ENCODE measurements at regions not wholly inside any gene's neighbourhood (a gene's known extent, or its start where the extent isn't known, plus 50 kb on each side); places are given as distances from the start of the nearest gene placed in this dataset.

GRCh38 chr11:123378096-123378495 is 52.0 kb upstream of the GRAMD1B start:
- H3K27ac ChIP-seq (ENCODE audit: insufficient read depth in 1 of 2, low read depth in 1 of 2, low read length in 2 of 2, poor library complexity in 1 of 2, severe bottlenecking in 2 of 2) = no peak overlapping the region
- WGBS (ENCODE audit: insufficient coverage) = 100% methylated on average over 2 of the region's 3 CpGs
- ChIA-PET POLR2A (no interaction called here), CTCF (no interaction called here)
- no peaks in the 10 kb centered on the region for H3K36me3 ChIP-seq (ENCODE audit: control insufficient read depth in 4 of 4, insufficient read depth in 4 of 4, low read length in 3 of 4)
- H3K4me3 ChIP-seq (ENCODE audit: control insufficient read depth in 1 of 7, extremely low read depth in 1 of 7, insufficient read depth in 4 of 7, low read depth in 2 of 7, low read length in 6 of 7) = no peak overlapping the region
- no peaks in the 10 kb centered on the region for H3K9me3 ChIP-seq (ENCODE audit: control extremely low read depth in 1 of 5, control insufficient read depth in 4 of 5, insufficient read depth in 2 of 5, low read depth in 1 of 5, low read length in 4 of 5)
- DNase-seq = no peak
- H3K27me3 ChIP-seq (replicated peaks in 2 of 5; ENCODE audit: control insufficient read depth in 4 of 5, insufficient read depth in 5 of 5, low read length in 4 of 5) = peaks cover 0 to 5% (median 0%) of the 10 kb centered on the region in 5 experiments
- H3K4me1 ChIP-seq (ENCODE audit: control extremely low read depth in 1 of 4, control insufficient read depth in 4 of 4, insufficient read depth in 4 of 4, low read length in 3 of 4) = no peaks in the 10 kb centered on the region

DNA sequence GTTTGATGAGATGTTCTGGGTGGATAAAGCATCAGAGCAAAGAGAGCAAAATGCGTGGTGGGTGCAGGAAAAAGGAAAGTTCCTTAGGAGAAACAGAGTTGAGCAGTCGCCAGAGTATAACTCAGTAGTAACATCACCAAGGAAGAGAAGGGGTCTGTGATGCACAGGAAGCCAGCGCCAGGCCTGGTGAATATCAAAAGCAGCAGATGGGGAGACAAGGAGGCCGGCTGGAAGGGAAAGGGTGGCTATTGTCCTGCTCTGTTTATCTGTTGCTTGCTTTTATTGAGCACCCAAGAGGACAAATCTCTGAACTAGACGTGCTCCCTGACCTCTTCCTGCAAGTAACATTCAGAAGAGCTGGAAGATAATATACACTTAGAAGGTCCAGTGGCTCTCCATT is 52.7 kb upstream of the GRAMD1B start:
- peaks cover 0 to 5% (median 0%) of the 10 kb centered on the region in 5 experiments for H3K27me3 ChIP-seq (replicated peaks in 2 of 5; ENCODE audit: control insufficient read depth in 4 of 5, insufficient read depth in 5 of 5, low read length in 4 of 5)
- ChIA-PET POLR2A (no interaction called here), CTCF (no interaction called here)
- H3K4me1 ChIP-seq (ENCODE audit: control extremely low read depth in 1 of 4, control insufficient read depth in 4 of 4, insufficient read depth in 4 of 4, low read length in 3 of 4) = no peaks in the 10 kb centered on the region
- H3K27ac ChIP-seq (ENCODE audit: insufficient read depth in 1 of 2, low read depth in 1 of 2, low read length in 2 of 2, poor library complexity in 1 of 2, severe bottlenecking in 2 of 2) = no peak overlapping the region
- no peak overlapping the region for H3K4me3 ChIP-seq (ENCODE audit: control insufficient read depth in 1 of 7, extremely low read depth in 1 of 7, insufficient read depth in 4 of 7, low read depth in 2 of 7, low read length in 6 of 7)
- no peaks in the 10 kb centered on the region for H3K36me3 ChIP-seq (ENCODE audit: control insufficient read depth in 4 of 4, insufficient read depth in 4 of 4, low read length in 3 of 4)
- H3K9me3 ChIP-seq (ENCODE audit: control extremely low read depth in 1 of 5, control insufficient read depth in 4 of 5, insufficient read depth in 2 of 5, low read depth in 1 of 5, low read length in 4 of 5) = no peaks in the 10 kb centered on the region
- 100% methylated on average over 3 of the region's 5 CpGs for WGBS (ENCODE audit: insufficient coverage)
- DNase-seq = no peak

- no peaks in the 10 kb centered on the region for H3K9me3 ChIP-seq (ENCODE audit: control extremely low read depth in 1 of 5, control insufficient read depth in 4 of 5, insufficient read depth in 2 of 5, low read depth in 1 of 5, low read length in 4 of 5)
- POLR2A ChIA-PET = no interaction called here
- peaks cover 0 to 5% (median 0%) of the 10 kb centered on the region in 5 experiments for H3K27me3 ChIP-seq (replicated peaks in 2 of 5; ENCODE audit: control insufficient read depth in 4 of 5, insufficient read depth in 5 of 5, low read length in 4 of 5)
- no peak overlapping the region for H3K4me3 ChIP-seq (ENCODE audit: control insufficient read depth in 1 of 7, extremely low read depth in 1 of 7, insufficient read depth in 4 of 7, low read depth in 2 of 7, low read length in 6 of 7)
- 100% methylated on average over 3 of the region's 3 CpGs for WGBS (ENCODE audit: insufficient coverage)
- no peaks in the 10 kb centered on the region for H3K4me1 ChIP-seq (ENCODE audit: control extremely low read depth in 1 of 4, control insufficient read depth in 4 of 4, insufficient read depth in 4 of 4, low read length in 3 of 4)
- CTCF ChIA-PET = no interaction called here
- H3K36me3 ChIP-seq (ENCODE audit: control insufficient read depth in 4 of 4, insufficient read depth in 4 of 4, low read length in 3 of 4) = no peaks in the 10 kb centered on the region
- DNase-seq = no peak
- no peak overlapping the region for H3K27ac ChIP-seq (ENCODE audit: insufficient read depth in 1 of 2, low read depth in 1 of 2, low read length in 2 of 2, poor library complexity in 1 of 2, severe bottlenecking in 2 of 2)
Observed at GRCh38 chr11:123375832-123376231, 54.2 kb upstream of the GRAMD1B start.

GRCh38 chr11:123374622-123374968 is 55.5 kb upstream of the GRAMD1B start:
- WGBS (ENCODE audit: insufficient coverage) = 97% methylated on average over 4 of the region's 5 CpGs
- no peaks in the 10 kb centered on the region for H3K36me3 ChIP-seq (ENCODE audit: control insufficient read depth in 4 of 4, insufficient read depth in 4 of 4, low read length in 3 of 4)
- DNase-seq = no peak
- no peak overlapping the region for H3K27ac ChIP-seq (ENCODE audit: insufficient read depth in 1 of 2, low read depth in 1 of 2, low read length in 2 of 2, poor library complexity in 1 of 2, severe bottlenecking in 2 of 2)
- peaks cover 0 to 3% (median 0%) of the 10 kb centered on the region in 5 experiments for H3K27me3 ChIP-seq (replicated peaks in 2 of 5; ENCODE audit: control insufficient read depth in 4 of 5, insufficient read depth in 5 of 5, low read length in 4 of 5)
- H3K4me3 ChIP-seq (ENCODE audit: control insufficient read depth in 1 of 7, extremely low read depth in 1 of 7, insufficient read depth in 4 of 7, low read depth in 2 of 7, low read length in 6 of 7) = no peak overlapping the region
- ChIA-PET CTCF (no interaction called here), POLR2A (no interaction called here)
- no peaks in the 10 kb centered on the region for H3K9me3 ChIP-seq (ENCODE audit: control extremely low read depth in 1 of 5, control insufficient read depth in 4 of 5, insufficient read depth in 2 of 5, low read depth in 1 of 5, low read length in 4 of 5)
- no peaks in the 10 kb centered on the region for H3K4me1 ChIP-seq (ENCODE audit: control extremely low read depth in 1 of 4, control insufficient read depth in 4 of 4, insufficient read depth in 4 of 4, low read length in 3 of 4)

DNA sequence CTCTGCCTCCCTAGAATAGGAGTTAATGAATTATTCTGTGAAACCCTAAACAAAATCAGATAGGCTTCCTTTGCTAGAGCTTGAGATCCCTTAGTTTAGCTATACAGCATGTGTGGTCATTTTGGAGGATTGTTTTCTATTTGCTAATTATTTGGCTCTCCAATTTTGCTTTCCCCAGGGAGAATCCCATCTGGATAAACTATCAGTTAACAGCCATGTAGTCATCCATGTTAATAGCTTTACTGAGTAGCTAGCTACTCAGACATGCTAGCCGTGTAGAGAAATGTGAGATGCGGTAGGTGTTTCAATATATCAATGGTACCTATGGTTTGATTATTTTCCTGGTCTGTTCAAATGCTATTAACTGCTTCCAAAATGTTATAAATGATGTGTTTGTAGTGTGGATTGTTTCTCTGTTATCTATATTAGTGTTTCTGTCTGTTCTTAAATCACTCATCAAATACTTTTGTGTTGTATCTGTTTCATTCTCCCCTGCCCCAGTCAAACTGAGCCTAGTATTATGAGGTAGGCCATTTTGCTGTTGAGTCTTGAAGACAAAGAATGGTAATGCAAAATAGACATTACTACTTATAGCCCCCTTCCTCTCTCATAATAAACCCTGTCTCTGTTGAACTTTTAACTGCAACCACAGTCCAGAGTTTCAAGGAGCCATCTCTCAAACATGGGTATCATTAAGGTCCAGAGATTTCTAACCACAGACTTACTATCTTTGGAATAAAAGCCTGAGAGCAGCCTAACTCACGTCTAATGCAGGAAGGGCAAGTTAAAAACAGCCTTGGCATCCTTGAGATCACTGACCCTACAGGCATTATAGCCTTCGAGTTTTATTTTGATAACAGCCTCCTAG is 56.1 kb upstream of the GRAMD1B start:
- H3K27ac ChIP-seq (ENCODE audit: insufficient read depth in 1 of 2, low read depth in 1 of 2, low read length in 2 of 2, poor library complexity in 1 of 2, severe bottlenecking in 2 of 2) = no peak overlapping the region
- H3K36me3 ChIP-seq (ENCODE audit: control insufficient read depth in 4 of 4, insufficient read depth in 4 of 4, low read length in 3 of 4) = no peaks in the 10 kb centered on the region
- H3K4me1 ChIP-seq (ENCODE audit: control extremely low read depth in 1 of 4, control insufficient read depth in 4 of 4, insufficient read depth in 4 of 4, low read length in 3 of 4) = no peaks in the 10 kb centered on the region
- CTCF ChIA-PET = no interaction called here
- POLR2A ChIA-PET = no interaction called here
- peaks cover 0 to 3% (median 0%) of the 10 kb centered on the region in 5 experiments for H3K27me3 ChIP-seq (replicated peaks in 2 of 5; ENCODE audit: control insufficient read depth in 4 of 5, insufficient read depth in 5 of 5, low read length in 4 of 5)
- 88% methylated on average over 2 of the region's 4 CpGs for WGBS (ENCODE audit: insufficient coverage)
- H3K4me3 ChIP-seq (ENCODE audit: control insufficient read depth in 1 of 7, extremely low read depth in 1 of 7, insufficient read depth in 4 of 7, low read depth in 2 of 7, low read length in 6 of 7) = no peak overlapping the region
- no peak for DNase-seq
- no peaks in the 10 kb centered on the region for H3K9me3 ChIP-seq (ENCODE audit: control extremely low read depth in 1 of 5, control insufficient read depth in 4 of 5, insufficient read depth in 2 of 5, low read depth in 1 of 5, low read length in 4 of 5)

DNA sequence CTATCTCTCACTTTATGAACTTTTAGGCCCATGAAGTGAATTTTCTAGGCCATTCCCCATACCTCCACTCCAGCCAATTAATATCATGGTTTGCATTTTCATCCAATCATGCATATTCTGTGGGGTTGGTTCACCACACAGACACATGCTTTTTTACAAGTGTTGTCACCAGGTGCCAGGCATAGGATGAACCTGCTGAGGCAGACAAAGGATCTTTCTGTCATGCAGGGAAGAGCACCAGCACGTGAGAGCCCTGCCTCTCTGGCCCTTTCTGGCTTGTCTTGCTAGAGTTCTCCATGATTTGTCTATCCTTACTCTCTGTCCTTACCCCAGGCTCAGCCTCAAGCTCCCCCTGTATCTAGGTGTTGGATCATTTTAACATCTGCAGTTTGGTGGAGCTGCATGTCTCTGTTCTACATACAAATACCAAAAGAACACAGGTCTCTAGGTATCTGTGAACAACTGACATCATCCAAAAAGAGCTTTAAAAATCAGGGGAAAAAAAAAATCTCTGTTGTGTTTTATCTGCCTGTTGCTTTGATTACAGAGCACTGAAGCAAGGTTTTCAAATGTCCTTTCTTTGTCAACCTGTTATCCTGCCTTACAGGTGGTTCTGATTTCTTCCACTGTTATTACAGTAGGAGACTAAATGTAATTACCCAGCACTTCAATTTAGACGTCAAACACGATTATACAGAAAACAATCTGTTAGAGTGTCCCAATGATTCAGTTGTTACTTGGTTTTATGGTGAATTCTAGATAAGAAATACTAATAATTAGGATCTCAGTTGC is 58.4 kb upstream of the GRAMD1B start:
- CTCF ChIA-PET = no interaction called here
- no peaks in the 10 kb centered on the region for H3K9me3 ChIP-seq (ENCODE audit: control extremely low read depth in 1 of 5, control insufficient read depth in 4 of 5, insufficient read depth in 2 of 5, low read depth in 1 of 5, low read length in 4 of 5)
- WGBS (ENCODE audit: insufficient coverage) = 80% methylated on average over 1 of the region's 3 CpGs
- no peaks in the 10 kb centered on the region for H3K36me3 ChIP-seq (ENCODE audit: control insufficient read depth in 4 of 4, insufficient read depth in 4 of 4, low read length in 3 of 4)
- H3K27me3 ChIP-seq (replicated peaks in 2 of 5; ENCODE audit: control insufficient read depth in 4 of 5, insufficient read depth in 5 of 5, low read length in 4 of 5) = no peaks in the 10 kb centered on the region
- H3K27ac ChIP-seq (ENCODE audit: insufficient read depth in 1 of 2, low read depth in 1 of 2, low read length in 2 of 2, poor library complexity in 1 of 2, severe bottlenecking in 2 of 2) = no peak overlapping the region
- H3K4me1 ChIP-seq (ENCODE audit: control extremely low read depth in 1 of 4, control insufficient read depth in 4 of 4, insufficient read depth in 4 of 4, low read length in 3 of 4) = no peaks in the 10 kb centered on the region
- H3K4me3 ChIP-seq (ENCODE audit: control insufficient read depth in 1 of 7, extremely low read depth in 1 of 7, insufficient read depth in 4 of 7, low read depth in 2 of 7, low read length in 6 of 7) = no peak overlapping the region
- no peak for DNase-seq
- POLR2A ChIA-PET = interaction anchor here (0.6 to 0.7 kb wide), 2 partner anchors 94 to 928 kb away, joined by 3 read pairs; no protein-coding TSS in a partner anchor

DNA sequence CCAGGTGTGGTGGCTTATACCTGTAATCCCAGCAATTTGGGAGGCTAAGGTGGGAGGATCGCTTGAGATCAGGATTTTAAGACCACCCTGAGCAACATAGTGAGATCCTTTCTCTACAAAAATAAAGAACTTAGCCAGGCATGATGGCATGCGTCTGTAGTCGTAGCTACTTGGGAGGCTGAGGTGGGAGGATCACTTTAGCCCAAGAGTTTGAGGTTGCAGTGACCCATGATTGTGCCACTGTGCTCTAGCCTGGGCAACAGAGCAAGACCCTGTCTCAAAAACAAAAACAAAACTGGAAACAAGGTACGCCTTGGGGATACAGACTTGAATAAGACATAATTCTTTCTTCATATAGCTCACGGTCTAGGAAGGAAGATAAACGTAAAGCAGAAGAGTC is 63.1 kb upstream of the GRAMD1B start:
- Histone ChIP-seq H3K27me3 (replicated peaks in 2 of 5; ENCODE audit: control insufficient read depth in 4 of 5, insufficient read depth in 5 of 5, low read length in 4 of 5) (no peaks in the 10 kb centered on the region), H3K4me1 (ENCODE audit: control extremely low read depth in 1 of 4, control insufficient read depth in 4 of 4, insufficient read depth in 4 of 4, low read length in 3 of 4) (peaks cover 11 to 23% (median 16%) of the 10 kb centered on the region in 4 experiments), H3K4me3 (ENCODE audit: control insufficient read depth in 1 of 7, extremely low read depth in 1 of 7, insufficient read depth in 4 of 7, low read depth in 2 of 7, low read length in 6 of 7) (no peak overlapping the region), H3K27ac (ENCODE audit: insufficient read depth in 1 of 2, low read depth in 1 of 2, low read length in 2 of 2, poor library complexity in 1 of 2, severe bottlenecking in 2 of 2) (no peak overlapping the region), H3K36me3 (ENCODE audit: control insufficient read depth in 4 of 4, insufficient read depth in 4 of 4, low read length in 3 of 4) (no peaks in the 10 kb centered on the region), H3K9me3 (ENCODE audit: control extremely low read depth in 1 of 5, control insufficient read depth in 4 of 5, insufficient read depth in 2 of 5, low read depth in 1 of 5, low read length in 4 of 5) (no peaks in the 10 kb centered on the region)
- POLR2A ChIA-PET = no interaction called here
- DNase-seq = no peak
- WGBS (ENCODE audit: insufficient coverage) = 100% methylated on average over 3 of the region's 6 CpGs
- CTCF ChIA-PET = interaction anchor here (1.1 kb wide), 1 partner anchor 41 kb away, joined by 3 read pairs; no protein-coding TSS in a partner anchor
